GM18873 (cell line): ENCODE measurements at regions not wholly inside any gene's neighbourhood (a gene's known extent, or its start where the extent isn't known, plus 50 kb on each side); places are given as distances from the start of the nearest gene placed in this dataset.

Experiments
- ATAC-seq: cut with Tn5 transposase; IDR thresholded peaks from one replicate; pipeline ENCODE4 v1.9.1; 2021; ENCODE audit warnings: mild to moderate bottlenecking, moderate library complexity, moderate number of reproducible peaks; ENCODE audit not compliant: unreplicated experiment, low FRiP score

DNA sequence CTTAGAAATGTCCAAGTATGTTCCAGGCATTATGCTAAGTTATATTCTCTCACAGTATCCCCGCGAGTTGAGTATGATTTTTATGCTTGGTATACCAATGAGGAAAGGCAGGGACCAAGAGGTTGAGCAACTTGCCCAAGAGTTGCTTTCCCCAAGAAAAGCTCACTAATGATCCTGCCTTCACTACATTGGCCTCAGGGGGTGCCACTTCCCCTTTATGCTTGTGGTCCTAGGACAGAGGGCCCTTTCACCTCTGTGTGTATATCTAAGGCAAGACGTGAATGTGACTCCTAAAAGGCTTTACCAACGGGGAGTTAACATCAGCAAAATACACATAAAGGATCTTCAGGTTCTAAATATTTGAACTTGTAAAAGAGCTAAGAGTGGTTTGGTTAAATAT lies 164.4 kb upstream of the CPEB2 start:
- no peak for ATAC-seq

DNA sequence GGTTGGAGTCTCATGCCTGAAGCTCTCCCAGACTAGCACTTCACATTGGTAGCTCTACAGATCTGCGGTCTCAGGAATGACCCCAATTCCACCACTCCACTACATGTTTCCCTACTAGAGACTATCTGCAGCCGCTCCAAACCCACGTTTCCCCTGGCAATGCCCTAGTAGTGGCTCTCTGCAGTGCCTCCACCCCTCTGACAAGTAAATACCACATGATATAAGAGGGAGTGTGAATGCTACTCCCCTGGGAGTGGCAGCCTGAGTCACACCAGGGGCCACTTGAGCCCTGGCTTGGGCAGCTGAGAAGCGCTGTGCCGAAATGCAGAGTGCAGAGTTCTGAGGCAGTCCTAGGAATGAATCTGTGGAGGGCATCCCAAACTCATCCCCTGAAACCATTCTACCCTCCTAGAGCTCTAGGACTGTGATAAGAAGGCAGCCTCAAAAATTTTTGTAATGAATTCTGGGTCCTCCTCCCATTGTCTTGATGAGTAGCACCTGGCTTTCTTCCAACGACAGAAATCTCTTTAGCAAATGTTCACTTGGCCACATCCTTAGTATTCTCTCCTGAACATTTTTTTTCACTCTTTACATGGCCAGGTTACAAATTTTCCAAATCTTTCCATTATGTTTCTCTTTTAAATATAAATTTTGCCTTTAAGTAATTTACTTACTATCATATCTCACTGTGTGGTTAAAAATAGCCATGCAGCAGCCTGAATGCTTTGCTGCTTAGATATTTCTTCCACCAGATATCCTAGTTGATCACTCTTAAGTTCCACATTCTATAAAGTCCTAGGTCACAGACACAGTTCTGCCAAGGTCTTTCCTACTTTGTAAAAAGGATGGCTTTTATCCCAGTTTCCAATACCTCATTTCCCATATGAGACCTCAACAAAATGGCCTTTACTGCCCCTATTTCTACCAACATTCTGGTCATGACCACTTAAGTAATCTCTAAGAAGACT lies 160.2 kb upstream of the CPEB2 start:
- ATAC-seq, result no peak

DNA sequence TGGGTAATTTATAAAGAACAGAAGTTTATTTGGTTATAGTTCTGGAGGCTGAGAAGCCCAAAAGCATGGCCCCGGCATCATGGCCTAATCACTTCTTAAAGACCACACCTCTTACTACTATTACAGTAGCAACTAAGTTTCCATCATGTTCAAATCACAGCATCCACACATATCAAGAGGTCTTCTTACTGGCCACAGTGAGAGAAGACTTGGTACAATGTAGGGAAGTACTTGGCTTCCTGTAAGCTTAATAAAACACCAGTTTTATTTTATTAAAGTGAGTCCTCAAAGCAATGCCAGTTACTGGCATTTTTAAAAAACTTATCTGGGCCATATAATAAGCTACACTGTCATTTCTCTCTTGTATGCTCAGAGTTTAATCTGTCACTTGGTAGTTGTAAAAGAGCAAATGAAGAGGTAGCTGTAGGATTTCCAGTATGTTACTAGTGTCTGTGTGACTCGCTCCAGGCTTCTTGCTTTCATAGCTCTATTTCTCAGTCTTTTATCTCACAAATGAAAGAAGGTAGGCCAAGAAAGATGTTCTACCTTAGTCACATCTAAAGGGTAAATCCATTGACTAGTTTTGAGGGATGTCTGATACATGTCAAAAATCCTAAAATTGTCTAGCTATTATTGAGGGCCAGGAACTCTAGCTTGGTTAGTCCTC lies 159.2 kb upstream of the CPEB2 start:
- no peak for ATAC-seq

DNA sequence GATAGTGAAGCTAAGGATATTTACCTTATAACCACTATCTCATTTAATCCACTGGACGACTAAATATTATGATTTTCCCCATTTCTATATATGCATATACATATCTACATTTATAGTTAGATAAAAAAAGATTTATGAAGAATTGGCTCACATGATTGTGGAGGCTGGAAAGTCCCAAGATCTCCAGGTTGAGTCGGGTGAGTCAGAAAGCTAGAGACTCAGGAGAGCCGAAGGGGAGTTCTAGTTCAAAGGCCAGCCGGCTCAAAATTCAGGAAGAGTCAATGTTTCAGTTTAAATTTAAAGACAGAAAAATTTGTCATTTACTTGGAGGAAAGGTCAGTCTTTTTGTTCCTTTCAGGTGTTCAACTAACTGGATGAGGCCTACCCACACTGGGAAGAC lies 158.2 kb upstream of the CPEB2 start:
- ATAC-seq, result no peak

DNA sequence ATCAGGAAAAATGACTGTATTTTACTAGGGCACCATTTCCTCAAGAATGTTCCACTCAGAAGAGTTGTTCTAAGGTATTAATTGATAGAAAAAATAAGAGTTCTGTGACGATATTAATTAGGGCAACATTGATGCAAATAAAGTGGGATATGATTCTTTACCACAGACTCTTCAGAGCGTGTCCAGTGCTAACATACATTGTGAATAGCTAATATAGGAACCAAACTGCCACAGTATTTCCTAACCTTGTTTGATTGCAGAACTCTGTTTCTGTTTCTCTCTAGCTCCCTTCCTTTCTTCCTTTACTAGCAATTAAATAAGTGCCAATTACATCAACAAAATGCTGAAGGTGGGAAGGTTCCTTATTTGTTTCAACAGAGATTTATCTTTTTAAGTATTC lies 154.1 kb upstream of the CPEB2 start:
- ATAC-seq, result no peak

DNA sequence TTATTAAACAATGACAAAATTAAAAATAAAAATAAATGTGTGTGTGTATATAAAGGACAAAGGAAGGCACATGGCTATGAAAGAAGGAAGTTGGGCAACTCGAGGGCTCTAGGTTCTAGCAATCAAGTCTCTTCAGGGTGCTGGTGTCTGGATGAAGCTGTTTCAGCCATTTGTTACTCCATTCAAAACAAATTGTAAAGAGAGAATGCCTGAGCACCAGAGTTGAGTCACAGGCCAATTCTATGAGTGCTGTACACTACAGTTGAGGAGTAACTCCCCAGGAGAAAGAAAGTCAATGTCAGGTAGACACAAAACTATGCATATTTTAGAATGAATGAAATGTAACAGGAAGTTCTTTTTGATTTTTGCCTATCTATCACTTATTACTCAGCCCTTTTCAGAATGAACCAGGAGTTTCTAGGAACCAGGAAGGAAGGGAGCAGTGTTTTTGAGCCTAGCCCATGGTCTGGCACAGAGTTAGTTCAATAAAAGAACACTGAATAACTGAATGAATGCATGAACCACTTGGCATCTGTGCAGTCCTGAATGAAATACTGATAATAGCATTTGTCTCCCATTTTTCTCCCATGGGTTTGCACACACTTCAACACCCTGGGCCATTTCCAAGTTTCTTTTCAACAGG lies 151.7 kb upstream of the CPEB2 start:
- no peak for ATAC-seq

DNA sequence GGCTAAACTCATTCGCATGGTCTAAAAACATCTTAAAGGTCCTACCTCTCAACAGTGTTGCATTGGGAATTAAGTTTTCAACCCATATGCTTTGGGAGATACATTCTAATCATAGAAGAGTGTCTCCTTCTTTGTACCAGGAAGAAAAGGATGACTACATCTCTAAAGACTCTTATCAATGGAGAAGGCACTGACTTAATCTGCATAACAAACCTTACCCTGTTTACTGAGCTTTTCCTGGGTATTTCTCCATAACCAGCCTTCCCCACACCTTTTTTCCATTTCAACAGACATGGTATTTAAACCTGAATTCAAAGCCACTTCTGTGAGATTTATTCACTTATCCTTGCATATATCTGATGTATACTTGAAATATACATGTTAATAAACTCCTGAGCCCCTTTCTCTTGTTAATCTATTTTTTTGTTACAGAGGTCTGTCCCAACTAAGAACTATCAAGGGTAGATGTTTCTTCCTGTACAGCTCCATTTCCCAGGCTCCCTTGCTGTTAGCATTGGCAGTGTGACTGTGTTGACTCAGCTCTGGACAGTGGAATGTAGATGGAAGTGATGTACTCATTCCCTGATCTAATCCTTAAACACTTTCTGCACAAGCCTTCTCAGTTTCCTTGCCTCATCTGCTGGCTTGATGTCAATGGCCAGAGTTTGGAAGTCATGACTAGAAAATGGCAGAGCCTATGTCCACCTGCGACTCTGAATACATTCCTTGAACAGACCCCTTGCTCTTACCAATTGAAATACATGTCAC lies 148.9 kb upstream of the CPEB2 start:
- ATAC-seq, result no peak

DNA sequence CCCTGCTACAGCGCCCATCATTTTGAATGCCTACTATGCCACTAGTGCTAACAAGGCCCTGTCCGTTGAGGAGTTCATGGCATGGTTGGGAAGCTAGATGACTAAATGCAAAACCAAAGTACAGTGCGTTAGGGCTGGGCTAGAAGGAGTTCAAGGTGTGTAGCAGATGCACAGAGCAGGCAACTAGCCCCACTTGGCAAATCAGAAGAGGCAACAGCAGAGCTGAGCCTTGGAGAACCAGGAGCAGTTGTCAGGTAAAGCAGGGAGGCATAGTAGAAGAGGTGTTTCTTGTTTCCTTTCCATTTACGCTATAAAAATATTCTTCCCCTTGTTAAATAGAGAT lies 146.6 kb upstream of the CPEB2 start:
- no peak for ATAC-seq

DNA sequence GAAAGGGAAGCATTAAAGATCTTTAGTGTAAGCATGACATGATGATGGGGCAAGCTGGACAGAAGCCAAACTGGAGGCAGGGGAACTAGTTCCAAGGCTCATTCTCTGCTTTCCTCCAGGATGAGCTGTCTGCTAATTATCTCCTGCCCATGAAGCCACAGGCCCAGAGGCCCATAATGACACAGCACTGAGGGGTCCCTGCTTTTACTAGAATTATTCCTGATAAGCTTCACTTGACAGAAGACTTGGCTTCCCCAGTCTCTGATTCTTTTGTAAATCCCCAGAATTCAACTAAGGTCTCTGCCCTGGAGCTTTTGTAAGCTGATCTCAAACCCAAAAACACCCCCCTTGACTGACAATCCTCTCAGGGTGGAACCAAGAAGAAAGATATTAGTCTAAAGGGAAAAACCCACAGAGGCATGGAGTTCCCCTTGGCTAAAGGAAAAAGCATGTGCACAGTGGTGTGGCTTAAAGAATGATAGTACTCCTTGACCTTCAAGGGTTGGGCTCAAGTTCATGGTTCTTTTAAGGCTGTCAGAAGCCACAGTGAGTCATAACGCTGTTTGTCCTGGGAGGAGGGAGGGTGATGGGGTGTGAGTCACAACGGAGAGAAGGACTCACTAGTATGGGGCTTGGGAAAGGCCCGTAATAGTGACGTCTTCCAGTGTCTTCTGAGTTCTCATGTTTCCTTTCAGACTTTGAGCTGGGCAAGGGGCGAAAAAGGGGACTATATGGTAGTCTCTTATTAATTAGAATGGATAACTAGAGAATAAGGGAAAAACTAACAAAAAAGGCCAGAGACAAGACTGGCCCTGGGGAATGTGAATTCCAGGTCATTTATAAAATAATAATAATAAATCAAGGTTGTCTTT lies 146.0 kb upstream of the CPEB2 start:
- peak; percentile 98 for ATAC-seq

DNA sequence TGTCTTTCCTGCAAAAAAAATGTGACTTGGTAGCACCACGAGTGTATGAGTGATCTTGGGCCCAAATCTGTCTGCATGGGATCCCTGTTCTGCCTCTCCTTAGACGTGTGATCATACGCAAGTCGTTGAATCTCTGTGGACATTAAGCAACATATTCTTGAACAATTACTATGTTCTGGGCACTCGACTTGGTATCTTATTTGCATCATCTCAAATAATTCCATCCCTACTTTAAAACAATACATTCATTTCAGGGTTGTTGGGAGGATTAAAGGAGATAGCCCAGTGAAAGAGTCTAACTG lies 145.4 kb upstream of the CPEB2 start:
- ATAC-seq, result no peak

DNA sequence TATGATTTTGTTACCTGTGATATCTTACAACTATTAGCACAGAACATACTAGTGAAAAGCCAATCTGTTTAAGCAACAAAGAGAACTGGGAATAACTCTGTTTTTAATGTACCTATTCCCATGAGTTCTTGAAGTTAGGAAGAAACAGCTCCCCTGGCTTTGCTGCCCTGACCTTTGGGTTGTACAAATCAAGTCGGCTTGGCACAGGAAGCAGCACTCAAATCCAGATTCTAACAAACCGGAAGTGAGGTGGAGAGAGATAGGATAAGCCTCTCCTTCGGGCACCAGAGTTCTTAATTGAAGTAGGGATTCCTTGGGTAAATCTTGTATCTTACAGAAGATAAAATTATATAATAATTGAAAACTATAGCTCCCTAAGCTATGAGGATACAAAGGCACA lies 144.8 kb upstream of the CPEB2 start:
- no peak for ATAC-seq

DNA sequence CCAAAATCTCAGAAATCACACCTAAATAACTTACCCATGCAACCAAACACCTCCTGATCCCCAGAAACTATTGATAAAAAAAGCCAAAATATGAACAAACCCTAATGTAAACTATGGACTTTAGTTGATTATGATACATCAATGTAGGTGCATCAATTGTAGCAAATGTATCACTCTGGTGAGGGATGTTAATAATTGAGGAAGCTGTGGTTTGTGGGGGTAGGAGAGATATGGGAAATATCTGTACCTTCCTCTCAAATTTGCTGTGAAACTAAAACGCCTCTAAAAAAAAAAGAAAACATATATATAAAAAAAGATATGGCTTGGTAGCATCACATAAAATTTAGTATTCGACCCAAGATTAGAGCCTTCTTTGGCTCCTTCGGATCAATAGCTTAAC lies 144.3 kb upstream of the CPEB2 start:
- no peak for ATAC-seq

DNA sequence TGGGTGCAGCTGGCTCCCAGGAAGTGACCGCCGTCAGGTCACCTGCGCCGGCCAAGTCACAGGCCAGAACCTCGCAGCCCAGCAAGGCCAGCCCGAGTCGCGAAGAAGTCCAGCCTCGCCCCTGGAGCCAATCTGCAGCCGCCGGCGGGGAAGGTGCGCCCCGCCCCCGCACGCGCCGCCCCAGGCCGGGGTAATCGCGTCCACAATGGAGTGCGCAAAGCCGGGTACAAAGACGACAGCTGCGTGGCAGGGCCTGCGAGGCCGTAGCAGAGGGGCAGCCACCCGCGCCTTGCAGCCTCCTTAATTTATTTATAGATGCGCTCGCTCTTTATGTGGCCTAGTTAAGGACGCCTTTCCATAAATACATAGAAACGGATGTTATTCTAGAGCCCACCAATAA lies 139.4 kb upstream of the CPEB2 start:
- ATAC-seq, result no peak

DNA sequence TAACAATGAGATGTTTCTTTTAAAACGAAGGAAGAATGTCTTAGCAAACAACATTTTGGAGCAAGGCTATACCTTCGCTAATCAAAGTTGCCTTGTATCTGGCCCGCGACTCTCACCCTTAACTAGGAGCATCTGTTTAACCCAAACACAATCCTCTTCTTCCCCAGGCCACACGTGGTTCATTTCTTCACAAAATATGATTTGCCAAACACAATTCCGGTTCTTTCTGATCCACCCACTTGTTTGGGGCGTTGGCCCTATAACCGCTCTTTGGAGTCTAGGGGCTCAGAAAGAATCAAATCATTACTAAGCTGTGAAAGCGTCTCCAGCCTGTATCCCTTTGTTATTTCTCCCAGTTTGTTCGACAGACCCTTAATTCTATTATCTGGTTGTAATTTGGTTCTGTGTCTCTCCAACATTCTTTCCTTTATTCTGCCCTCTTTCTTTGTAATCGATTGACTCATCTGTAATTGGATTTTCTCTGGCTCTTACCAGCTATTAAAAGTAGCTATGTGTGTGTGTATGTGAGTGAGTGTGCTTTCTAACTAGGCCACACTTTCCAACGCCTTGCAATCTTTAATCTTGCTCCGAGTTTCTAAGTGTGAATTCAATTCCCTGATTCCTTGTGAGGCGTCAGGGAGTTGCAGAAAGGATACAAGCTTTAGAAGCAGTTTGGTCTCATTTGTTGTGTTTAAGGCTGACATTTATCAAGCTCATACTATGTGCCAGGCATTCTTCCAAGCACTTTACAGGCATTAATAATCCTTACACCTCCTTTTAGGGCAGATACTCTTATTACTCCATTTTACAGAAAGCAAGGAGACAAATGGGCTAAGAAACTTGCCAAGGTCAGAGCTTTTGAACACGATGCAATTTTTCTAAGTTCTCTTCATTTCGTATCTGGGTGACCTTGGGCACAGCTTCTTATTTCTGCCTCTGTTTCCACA lies 138.6 kb upstream of the CPEB2 start:
- ATAC-seq, result no peak

DNA sequence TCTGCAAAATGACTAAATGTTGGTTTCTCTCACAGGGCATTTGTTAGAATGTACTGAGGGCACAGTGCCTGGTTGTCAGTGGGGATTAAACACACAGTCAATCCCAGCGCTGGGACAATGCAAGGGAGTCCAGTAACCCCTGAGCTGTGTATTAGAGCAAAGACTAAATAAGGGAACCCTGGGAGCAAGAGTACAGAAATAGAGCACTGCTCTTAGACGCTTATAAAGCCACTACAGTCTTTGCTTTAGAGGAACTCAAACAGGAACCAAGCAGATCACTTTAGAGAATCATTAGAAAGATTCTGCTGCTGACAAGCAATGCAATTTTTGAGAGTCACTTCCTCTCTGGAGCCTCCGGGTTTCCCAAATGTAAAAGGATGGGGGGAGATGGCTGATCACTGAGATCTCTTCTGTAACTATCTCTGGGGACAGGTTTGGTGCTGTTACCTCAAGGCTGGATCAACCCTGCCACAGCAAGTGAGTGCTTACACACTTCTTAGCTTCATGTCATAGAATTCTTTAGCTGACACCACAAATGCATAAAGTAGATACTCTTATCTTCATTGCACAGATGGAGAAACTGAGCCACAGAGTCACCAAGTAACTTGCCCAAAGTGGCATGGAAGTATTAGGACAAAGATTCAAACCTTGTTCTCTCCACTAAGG lies 137.8 kb upstream of the CPEB2 start:
- no peak for ATAC-seq

DNA sequence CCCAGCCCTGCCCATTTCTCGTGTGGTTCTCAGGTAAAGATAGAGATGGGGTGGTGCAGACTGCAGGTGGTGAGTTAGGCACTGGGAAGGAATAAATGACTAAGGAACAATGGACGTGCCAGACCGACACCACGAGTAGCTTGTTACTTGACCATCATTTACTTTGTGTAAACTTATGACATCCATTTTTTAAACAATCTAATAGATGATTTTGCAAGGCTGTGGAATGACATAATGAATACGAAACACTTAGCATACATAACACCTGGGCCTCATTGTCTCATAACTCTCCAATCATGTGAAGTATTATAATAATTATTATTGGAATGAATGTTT lies 137.3 kb upstream of the CPEB2 start:
- no peak for ATAC-seq

DNA sequence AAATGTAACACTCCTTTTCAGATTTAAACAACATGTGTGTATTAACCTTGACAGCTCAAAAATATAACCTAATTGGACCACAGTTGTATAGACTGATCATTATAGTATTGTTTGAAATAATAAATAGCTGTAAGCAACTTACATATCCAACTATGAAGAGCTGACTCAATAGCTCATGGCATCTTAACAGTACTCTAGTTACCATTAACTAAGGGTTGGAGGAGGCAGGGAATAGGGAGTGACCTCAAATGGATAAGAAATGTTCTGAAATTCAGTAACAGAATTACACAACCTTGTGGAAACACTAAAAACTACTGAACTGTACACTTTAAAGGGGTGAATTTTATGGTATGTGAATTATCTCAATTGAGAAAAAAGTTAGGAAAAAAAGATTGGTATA lies 136.5 kb upstream of the CPEB2 start:
- no peak for ATAC-seq

DNA sequence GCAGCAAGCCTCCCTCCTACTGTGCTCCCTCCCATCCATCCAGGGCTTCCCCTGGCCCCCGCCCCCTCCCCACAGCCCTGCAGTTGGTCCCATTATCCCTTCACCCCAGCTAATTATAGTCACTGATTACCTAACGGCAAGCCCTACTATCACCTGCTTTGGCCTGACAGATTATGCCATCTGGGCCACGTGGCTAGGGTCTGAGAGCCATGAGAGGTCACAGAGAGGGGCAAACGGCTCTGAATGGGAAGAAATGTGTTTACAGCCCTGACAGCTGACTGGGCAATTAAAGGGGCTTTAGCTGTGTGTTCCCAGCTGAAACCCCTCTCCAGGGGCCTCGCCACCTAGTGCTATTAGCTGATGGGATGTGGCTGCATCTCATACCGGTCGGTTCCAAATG lies 134.4 kb upstream of the CPEB2 start:
- ATAC-seq, result no peak
